NCI-H2171 treated with DMSO at 0.1 percent for 48 hours (cell line): ENCODE measurements at regions not wholly inside any gene's neighbourhood (a gene's known extent, or its start where the extent isn't known, plus 50 kb on each side); places are given as distances from the start of the nearest gene placed in this dataset.
A peak's percentile ranks its signal among the peaks of the same experiment; 100 is the strongest.
"Not testable (repeated sequence)": the region's sequence is repeated elsewhere in the genome, so short reads cannot be mapped to it uniquely, and the experiment has no call there.

ENCODE experiments used
- DNase-seq: peaks from one replicate; lab custom pipeline; 2025; lab: John Stamatoyannopoulos, UW

DNA sequence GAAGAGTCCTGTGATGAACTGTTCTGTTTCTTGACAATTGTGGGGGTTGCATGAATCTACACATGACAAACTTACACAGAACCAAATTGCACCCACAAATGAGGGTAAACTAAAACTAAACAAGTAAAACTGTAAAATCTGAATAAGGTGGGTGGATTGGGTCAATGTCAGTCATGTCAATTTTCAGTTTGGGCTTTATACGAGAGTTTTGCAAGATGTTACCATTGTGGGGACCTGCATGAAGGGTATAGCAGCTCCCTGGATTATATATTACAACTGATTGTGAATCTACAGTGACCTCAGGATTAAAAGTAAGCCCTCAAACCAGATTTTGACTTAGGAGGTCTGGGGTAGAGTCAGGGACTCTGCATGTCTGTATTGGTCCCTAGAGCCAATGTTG lies 101.5 kb upstream of the LHX5 start:
- DNase-seq, result no peak

GRCh38 chr12:113571713-113572112 lies 100.0 kb upstream of the LHX5 start:
- no peak for DNase-seq

DNA sequence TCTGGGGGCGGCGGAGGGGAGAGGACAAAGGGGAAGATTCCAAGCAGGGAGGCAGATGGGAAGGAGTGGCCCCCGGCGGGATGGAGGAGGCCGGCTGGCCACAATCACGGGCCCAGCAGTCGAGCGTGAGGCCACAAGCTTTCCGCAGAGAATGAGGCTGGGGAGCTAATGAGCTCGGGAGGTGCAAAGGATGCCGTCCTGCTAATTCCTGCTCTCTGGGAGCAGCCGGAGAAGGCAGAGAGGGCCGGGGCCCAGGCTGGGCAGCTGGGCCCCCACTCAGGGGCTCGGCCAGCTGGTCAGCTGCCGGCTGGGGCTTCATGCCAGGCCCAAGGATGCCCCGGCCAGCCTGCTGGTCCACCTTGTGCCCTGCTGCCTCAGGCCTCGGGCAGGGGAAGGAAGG lies 98.1 kb upstream of the LHX5 start:
- DNase-seq, result no peak

GRCh38 chr12:113568021-113568420 lies 96.3 kb upstream of the LHX5 start:
- DNase-seq, result no peak

DNA sequence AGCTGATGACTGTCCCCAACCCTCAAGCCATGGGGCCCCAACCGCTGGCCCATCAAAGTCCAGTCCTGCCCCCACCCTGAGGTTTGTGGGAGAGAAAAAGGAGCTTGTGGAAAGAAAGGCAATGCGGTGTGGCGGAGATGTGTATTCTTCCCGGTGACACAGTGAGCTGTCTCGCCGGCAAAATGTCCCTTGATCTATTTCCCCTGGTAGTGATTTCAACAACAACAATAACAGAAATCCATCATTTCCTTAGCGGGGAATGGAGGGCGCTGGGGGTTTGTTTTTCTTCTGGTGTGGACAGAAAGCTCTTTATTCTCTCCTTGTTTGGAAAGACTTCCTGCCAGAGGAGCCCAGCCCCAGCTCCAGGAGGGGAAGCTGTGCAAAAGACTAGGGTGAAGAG lies 93.7 kb upstream of the LHX5 start:
- no peak for DNase-seq

DNA sequence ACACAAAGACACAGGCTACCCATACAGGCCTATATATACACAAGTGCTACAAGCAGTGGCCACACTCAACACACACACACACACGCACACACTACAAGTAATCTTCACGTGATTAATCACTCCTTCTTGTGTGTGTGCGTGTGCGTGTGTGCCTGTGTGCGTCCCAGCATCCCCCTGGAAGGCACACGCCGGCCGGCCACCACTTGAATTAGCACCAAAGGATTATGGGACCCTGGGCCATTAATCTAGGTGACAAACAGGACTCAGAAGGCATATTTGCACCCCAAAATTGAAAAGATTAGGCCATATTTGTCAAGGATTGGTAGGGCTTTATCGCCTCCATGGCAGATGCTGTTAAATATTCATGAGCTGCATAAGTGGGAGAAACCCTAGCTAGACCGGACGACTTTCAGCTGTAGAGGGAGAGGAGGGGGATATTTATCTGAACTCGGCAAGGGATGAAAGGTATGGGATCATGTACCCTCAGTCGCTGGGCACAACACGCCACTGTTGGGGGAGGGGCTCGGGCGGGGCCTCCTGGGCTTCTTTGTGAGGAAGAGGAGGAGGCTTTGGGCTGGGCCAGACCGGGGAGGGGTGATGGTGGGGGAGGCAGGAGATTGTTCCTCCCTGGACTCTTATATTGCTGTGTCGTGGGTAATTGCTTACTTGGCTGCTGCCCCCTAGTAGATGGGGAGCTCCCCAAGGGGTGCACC lies 89.6 kb upstream of the LHX5 start:
- no peak for DNase-seq

GRCh38 chr12:113559466-113559865 lies 87.8 kb upstream of the LHX5 start:
- DNase-seq, result no peak

DNA sequence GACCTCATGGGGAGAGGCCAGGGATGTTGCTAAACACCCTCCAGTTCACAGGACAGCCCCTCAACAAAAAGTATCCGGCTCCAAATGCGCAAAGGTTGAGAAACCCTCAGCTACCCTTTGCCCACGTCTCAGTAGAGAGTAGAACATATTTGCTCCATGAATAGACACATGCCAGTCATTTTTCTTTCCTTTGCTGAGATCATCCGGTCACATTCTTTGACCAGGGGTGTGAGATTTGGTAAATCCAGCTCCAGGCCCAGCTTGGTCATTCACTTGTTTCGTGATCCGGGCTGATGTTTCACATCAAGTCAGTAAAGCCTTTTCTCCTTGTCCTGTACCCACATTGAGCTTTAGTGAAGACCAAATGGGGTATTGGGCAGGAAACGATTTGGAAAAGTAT lies 83.6 kb upstream of the LHX5 start:
- DNase-seq, result no peak

DNA sequence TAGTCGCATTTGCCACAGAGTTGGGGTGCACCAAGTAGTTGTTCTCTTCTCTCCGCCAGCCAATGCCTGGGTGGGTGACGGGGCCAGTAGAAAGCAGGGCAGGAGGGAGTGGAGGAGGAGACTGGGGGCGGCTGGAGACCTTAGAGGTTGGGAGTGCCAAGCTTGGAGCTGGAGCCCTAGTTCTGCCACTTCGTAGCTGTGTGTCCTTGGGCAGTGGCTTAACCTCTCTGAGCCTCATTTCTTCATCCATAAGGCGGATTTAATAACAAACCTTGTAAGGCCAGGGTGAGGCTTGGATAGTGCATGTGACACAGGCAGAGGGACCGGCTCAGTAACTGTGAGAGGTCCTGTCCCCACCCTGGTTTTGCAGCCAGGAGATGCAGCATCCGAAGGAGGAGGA lies 81.1 kb upstream of the LHX5 start:
- DNase-seq, result no peak

GRCh38 chr12:113551563-113551962 lies 79.9 kb upstream of the LHX5 start:
- no peak for DNase-seq

- no peak for DNase-seq
Observed at GRCh38 chr12:113548467-113548866, 76.8 kb upstream of the LHX5 start.

GRCh38 chr12:113546916-113547863 lies 75.5 kb upstream of the LHX5 start:
- DNase-seq, result no peak

DNA sequence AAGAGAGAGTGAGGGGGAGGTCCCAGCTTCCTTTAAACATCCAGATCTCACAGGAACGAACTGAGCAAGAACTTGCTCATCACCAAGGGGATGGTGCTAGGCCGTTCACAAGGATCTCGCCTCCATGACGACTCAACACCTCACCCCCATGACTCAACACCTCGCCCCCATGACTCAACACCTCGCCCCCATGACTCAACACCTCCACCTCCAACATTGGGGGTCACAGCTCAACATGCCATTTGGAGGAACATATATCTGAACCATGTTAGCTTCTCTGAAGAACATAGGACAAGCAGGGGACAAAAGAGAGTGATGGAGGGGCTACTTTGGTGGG lies 66.0 kb upstream of the LHX5 start:
- no peak for DNase-seq

- peak; percentile 19 for DNase-seq
Observed at GRCh38 chr12:113537046-113537750, 65.5 kb upstream of the LHX5 start.

- DNase-seq, result no peak
Observed at GRCh38 chr12:113535100-113535499, 63.4 kb upstream of the LHX5 start.

DNA sequence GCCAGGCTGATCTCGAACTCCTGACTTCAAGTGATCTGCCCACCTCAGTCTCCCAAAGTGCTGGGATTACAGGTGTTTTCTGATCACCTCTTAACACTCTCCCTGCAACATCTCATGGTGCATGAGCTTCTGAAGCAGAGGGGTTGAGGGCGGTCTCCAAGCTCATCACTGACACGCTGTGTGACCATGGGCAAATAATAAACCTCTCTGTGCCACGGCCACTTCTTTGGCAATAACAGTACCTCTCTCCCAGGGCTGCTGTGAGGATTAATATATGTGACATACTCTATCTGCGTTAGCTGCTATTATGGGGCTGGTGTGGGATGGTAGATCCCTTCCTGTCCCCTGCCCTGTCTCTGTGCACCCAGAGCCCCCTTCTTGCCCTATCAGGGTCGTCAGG lies 62.9 kb upstream of the LHX5 start:
- no peak for DNase-seq

DNA sequence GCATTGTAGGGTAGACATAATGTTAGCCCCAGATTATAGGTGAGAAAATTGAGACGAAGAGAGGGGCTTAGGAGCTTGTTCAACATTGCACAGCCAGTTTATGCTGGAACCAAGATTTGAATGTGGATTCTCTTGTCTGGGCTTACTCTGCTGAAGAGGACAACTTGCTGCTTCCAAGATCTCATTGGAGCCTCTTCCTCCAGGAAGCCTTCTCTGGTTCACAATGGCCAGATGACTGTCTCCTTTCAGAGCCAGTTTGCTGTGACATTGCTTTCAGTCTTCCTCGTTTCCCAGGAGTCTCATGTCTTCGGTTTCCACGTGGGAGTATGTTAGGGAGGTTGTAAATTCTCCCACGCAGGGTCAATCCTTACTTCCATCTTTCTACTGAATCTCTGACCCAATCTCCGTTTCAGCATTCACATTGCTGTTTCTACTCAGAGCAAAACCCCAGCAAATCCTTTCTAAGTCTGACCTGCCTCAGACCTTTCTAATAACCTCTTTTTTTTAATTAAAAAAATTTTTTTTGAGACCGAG lies 62.2 kb upstream of the LHX5 start:
- DNase-seq, result no peak

DNA sequence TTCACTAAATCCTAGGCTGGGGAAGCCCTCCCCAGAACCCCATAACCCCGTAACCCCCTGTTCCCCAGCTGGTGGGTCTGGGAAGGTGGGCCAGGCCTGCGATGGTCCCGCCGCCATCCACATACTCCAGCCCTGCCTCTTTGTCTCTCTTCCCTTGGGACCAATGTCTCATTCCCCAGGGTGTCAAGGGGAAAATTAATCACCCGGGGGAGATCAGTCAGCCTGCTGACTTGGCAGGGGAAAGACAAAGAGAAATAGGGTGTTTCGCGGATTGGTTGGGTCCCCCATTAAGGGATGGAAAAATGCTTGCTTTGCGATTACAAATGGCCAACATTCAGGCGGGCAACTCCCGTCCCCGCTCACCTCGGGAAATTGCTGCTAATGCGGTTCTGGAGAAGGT lies 60.6 kb upstream of the LHX5 start:
- DNase-seq, result no peak

- DNase-seq, result not testable (repeated sequence)
Observed at GRCh38 chr12:113531073-113531472, 59.4 kb upstream of the LHX5 start.

DNA sequence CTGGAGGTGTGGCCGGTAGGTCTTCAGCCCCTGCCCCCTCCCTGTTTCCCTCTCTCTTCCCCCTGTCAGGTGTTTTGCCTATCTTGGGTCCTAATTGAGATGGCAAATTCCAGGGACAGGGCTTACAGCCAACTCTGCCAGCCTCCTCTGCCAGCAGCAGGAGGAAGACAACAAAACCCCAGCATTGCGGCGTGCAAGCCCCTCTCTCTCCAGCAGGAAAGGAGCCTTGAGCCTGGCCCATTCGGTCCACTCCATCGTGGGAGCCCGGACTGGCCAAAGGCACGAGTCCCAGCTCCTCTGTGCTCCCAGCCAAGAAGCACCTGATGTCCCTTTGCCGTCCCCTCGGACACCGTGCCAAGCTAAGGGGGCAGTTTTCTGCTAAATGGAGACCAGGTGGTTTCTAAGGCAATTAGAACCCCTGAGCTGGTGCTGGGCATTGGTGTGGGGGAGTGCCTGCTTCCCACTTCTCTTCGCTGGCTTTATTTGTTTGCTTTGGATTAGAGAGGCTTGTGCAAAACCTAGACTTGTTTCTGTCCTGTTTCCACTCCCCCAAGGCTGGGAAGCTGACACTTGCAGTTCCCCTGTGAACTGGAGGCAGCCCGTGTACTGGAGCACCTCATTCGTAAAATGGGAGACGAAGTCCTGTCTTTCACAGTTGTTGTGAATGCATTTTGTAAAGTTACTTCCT lies 57.1 kb upstream of the LHX5 start:
- DNase-seq, result no peak

GRCh38 chr12:113525066-113525465 lies 53.4 kb upstream of the LHX5 start:
- DNase-seq, result no peak

- DNase-seq, result no peak
Observed at GRCh38 chr12:113524495-113524894, 52.8 kb upstream of the LHX5 start.
